GM18870 (cell line): ENCODE measurements at regions not wholly inside any gene's neighbourhood (a gene's known extent, or its start where the extent isn't known, plus 50 kb on each side); places are given as distances from the start of the nearest gene placed in this dataset.
"Not testable (repeated sequence)": the region's sequence is repeated elsewhere in the genome, so short reads cannot be mapped to it uniquely, and the experiment has no call there.

ENCODE experiments used
- ATAC-seq: cut with Tn5 transposase; IDR thresholded peaks from one replicate; pipeline ENCODE4 v1.9.1; 2021; ENCODE audit warnings: moderate library complexity; ENCODE audit not compliant: unreplicated experiment

- not testable (repeated sequence) for ATAC-seq
These were observed 485.4 kb downstream of the TMEM121 start for GRCh38 chr14:106011631-106012360.

DNA sequence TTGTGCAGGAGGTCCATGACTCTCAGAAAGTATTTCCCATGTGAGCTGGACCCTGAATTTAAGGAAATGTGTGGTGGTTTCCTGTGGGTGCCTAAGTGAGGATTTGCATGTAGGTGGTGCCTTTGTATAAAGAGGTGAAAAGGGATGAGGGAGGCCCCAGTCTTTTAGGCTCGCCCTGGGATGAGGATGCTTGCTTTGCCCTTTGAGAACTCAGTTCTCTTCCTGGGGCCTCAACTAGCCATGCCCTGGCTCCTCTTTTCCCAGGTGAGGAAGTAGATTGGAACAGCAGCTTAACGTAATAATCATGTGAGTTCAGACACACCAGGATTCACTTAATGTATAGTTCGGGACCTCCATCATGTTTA, 486.0 kb downstream of the TMEM121 start:
- not testable (repeated sequence) for ATAC-seq

- no peak for ATAC-seq
These were observed 487.5 kb downstream of the TMEM121 start for GRCh38 chr14:106013879-106014376.

GRCh38 chr14:106017952-106018351, 491.6 kb downstream of the TMEM121 start:
- not testable (repeated sequence) for ATAC-seq

DNA sequence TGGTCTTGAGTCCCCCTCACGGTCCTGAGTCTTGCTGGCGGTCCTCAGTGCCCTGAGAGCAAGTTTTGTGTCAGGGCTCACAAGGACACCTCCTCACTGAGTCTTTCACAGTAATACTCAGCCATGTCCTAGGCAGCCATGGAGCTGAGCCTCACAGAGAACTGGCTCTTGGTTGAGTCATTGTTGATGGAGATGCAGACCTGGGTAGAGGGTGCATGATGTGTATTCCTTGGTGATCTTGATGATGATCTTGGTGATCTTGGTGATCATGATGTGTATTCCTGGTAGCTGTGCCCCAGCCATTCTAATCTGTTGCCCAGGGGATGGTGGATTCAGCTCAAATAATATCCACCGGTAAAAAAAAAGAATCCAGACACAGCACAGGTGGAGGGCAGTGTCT, 495.4 kb downstream of the TMEM121 start:
- ATAC-seq, result no peak

DNA sequence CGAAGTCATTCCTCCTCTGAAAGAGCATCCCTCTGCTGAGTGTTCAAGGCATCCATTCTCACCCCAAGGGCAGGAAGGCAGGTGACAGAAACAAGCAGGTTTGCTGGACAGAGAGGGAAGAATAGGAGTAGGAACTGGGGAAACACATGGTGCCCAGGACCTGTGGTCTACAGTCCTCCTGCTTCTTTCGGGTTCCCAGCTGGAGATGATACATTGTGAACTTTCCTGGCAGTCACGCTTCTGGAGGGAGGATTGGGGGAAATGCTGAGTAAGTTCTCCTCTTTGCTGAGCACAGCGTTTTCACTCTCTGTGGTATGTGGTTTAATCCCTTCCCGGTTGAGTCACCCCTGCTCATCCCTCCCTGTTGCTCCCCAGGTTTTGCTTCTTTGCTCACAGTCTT, 496.3 kb downstream of the TMEM121 start:
- ATAC-seq, result not testable (repeated sequence)

GRCh38 chr14:106023411-106023810, 497.0 kb downstream of the TMEM121 start:
- no peak for ATAC-seq

GRCh38 chr14:106024983-106025604, 498.7 kb downstream of the TMEM121 start:
- ATAC-seq, result no peak

DNA sequence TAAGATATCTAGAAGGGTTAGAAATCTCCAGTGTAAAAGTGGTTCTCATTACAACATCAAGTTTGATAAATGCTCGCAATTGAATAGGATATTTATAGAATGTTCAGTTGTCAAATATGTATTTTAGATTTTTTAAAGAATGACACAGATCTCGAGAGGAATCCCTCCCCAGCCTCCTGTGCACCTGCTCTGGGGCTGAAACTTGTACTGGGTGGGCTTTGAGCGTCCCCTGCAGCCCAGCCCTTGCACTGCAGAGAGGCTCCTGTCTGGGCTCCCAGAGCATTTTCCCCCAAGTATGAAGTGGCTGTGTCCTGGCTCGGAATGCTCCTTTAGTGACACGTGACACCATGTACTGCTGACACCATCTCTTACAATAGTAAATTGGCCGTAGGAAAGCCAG, 499.6 kb downstream of the TMEM121 start:
- no peak for ATAC-seq

DNA sequence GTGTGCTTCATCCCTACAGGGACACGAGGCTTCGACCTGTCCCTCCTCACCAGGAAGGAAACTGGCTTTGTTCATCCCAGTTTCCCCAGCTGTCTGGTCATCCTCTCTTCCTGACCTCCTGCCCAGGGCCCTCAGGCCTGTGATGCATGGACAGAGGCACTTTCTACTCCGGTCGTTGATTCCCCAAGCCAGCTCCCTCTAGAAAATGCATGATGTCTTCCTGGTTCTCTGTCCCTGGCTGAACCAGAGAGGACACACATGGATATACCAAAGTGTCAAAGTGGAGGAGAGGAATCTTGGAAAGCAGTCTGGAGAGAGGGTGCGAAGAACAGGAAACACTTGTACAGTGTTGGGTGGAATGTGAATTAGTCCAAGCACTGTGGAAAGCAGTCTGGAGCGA, 501.4 kb downstream of the TMEM121 start:
- ATAC-seq, result not testable (repeated sequence)

DNA sequence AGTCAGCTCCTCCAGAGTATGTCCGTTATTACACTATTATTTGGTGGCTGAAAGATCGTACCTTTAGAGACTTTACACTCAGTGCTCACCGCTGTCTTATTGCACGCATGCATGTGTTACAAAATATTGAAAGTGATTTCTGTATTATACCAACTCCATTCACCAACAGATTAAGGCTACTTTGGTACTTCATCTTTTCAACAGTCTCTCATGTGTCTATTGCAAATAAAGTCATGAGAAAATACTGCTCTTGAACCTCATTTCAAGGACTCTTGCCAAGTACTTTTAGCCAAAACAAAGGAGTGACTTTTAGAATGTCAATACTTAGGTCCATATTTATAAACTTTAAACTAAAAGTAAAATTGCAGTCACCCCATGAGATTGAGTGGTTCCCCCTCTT, 503.6 kb downstream of the TMEM121 start:
- no peak for ATAC-seq

DNA sequence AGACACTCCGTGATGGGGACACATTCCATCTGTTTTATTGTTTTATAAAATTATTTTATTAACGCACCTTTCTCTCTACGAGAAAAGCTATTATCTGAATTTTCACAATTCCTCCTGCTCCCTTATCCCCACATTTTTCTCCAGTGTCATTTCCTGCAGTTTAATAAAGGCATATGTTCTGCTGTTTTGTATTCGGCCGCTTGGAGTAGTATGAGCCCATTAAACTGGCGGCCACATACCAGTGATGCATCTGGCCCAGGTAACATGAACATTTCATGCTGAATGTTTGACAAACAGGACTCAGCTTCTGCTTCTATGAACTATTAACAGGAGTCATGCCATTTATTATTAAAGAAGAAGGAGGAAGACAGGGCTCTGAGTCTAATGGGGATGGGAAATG, 511.0 kb downstream of the TMEM121 start:
- no peak for ATAC-seq

GRCh38 chr14:106038263-106038662, 511.9 kb downstream of the TMEM121 start:
- no peak for ATAC-seq

- ATAC-seq, result no peak
These were observed 513.0 kb downstream of the TMEM121 start for GRCh38 chr14:106039400-106039799.

GRCh38 chr14:106044515-106044914, 518.1 kb downstream of the TMEM121 start:
- ATAC-seq, result no peak

GRCh38 chr14:106044949-106045596, 518.7 kb downstream of the TMEM121 start:
- no peak for ATAC-seq

DNA sequence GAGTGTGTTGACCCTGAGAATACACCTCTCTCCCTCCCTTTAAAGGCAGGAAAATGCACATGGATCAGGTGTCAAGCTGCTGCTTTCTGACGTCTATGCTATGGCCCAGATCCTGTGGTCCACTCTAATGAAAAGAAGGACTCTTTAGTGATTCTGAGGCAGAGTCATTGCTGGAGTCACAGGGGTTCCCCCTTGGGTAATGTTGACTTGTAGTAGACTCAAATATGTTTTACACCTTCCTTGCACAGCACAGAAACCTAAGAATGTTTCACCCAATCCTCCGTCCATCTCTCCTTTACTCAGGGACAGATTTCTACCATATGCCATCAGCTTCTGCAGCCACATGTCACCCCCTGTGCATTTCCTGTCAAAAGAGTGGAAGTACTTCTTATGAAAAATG, 525.4 kb downstream of the TMEM121 start:
- no peak for ATAC-seq

DNA sequence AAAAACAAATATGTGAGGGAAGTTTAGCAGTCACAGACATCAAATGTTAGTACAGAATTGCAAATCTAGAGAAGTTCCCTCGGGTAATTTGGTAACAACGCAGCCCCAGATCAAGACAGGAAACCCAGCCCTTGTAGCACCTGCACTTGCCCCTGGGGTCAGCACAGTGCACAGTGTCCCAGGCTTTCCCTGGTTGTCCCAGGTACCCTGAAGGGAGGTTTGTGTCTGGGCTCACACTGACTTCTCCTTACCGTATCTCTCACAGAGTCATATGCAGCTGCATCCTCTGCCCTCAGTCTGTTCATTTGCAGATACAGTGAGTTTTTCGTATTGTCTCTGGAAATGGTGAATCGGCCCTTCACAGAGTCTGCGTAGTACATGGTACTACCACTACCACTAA, 528.9 kb downstream of the TMEM121 start:
- ATAC-seq, result no peak

DNA sequence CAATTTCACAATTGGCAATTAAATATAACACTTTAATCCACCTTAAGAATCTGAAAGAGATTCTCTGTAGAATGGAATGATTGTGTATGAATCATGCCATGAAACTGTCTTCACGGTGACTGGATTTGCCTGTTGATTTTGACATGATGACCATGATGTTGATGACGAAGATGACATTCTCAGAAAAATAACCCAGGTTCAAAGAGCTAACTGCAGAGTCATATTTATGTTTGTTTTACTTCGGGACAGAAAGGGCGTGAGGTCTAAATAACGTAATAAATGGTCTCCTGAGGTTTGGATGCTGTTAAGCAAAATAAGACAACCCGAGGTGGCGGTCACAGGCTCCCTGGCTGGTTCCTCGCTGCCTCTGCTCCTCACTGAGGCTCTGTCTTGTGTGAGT, 532.0 kb downstream of the TMEM121 start:
- no peak for ATAC-seq

- ATAC-seq, result no peak
These were observed 534.0 kb downstream of the TMEM121 start for GRCh38 chr14:106060276-106060975.

DNA sequence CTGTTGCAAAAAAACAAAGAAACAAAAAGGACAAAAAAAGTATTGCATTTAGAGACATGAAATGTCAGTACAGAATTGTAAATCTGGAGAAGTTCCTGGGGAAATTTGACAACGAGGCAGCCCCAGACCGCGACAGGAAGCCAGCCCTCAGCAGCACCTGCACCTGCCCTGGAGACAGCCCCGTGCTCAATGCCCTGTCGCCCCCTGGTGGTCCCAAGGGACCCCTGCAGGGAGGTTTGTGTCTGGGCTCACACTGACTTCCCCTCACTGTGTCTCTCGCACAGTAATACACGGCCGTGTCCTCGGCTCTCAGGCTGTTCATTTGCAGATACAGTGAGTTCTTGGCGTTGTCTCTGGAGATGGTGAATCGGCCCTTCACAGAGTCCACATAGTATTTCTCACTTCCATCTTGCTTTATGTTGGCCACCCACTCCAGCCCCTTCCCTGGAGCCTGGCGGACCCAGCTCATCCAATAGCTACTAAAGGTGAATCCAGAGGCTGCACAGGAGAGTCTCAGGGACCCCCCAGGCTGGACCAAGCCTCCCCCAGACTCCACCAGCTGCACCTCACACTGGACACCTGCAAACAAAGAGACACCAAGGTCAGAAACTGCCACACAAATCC, 535.6 kb downstream of the TMEM121 start:
- ATAC-seq, result not testable (repeated sequence)
